ENCODE measurements at regions not wholly inside any gene's neighbourhood (a gene's known extent, or its start where the extent isn't known, plus 50 kb on each side); places are given as distances from the start of the nearest gene placed in this dataset.

DNA sequence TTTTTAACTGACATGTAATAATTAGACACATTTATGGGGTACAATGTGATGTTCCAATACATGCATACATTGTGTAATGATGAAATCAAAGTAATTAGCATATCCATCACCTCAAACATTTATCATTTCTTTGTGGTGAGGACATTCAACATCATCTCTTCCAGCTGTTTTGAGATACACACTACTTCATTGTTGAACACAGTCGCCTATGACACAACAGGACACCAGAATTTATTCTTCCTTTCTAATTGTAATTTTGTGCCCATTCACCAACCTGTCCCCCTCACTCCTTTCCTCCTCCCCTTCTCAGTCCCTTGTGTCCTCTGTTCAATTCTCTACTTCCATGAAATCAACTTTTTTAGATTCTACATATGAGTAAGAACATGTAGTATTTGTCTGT lies 113.4 kb upstream of the CBLB start:
- TF ChIP-seq CREB5 (CRISPR knock-in tag; IDR thresholded peaks at IDR 0.05; ENCODE audit: low read depth) (no peak), PATZ1 (CRISPR knock-in tag; IDR thresholded peaks at IDR 0.05; ENCODE audit: borderline replicate concordance) (no peak), SNAI2 (CRISPR knock-in tag; IDR thresholded peaks at IDR 0.05) (no peak), RARB (CRISPR knock-in tag; IDR thresholded peaks at IDR 0.05) (no peak), ZC3H10 (CRISPR knock-in tag; IDR thresholded peaks at IDR 0.05) (no peak)
- TF ChIP-seq, protein P1, sequence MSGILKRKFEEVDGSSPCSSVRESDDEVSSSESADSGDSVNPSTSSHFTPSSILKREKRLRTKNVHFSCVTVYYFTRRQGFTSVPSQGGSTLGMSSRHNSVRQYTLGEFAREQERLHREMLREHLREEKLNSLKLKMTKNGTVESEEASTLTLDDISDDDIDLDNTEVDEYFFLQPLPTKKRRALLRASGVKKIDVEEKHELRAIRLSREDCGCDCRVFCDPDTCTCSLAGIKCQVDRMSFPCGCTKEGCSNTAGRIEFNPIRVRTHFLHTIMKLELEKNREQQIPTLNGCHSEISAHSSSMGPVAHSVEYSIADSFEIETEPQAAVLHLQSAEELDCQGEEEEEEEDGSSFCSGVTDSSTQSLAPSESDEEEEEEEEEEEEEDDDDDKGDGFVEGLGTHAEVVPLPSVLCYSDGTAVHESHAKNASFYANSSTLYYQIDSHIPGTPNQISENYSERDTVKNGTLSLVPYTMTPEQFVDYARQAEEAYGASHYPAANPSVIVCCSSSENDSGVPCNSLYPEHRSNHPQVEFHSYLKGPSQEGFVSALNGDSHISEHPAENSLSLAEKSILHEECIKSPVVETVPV (CRISPR knock-in tag; IDR thresholded peaks at IDR 0.05), result no peak

All from SK-N-SH treated with all-trans-retinoic acid at 6 μM for 48 hours (cell line).